HG02852 (cell line): ENCODE measurements at regions not wholly inside any gene's neighbourhood (a gene's known extent, or its start where the extent isn't known, plus 50 kb on each side); places are given as distances from the start of the nearest gene placed in this dataset.

Source experiments
- ATAC-seq: cut with Tn5 transposase; IDR thresholded peaks from one replicate; pipeline ENCODE4 v1.9.1; 2021; ENCODE audit warnings: mild to moderate bottlenecking, moderate library complexity; ENCODE audit not compliant: unreplicated experiment

DNA sequence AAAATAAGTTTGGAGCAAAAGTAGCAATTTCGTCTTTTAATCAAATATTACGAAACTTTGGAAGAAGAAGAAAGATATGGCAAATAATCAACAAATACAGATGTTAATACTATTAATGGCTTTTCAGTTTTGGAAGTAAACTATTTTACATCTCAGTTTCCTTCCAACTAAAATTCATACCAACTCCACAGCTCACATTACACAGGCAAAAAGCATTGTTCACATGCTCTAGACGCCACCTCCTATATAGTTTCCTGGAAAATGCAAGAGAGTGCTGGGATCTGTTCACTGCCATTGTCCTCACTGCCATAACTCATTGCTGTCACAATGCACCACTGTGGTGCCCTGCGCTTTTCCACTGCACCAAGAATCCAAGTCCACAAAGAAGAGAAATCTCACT, 149.0 kb upstream of the FTMT start:
- ATAC-seq: no peak

DNA sequence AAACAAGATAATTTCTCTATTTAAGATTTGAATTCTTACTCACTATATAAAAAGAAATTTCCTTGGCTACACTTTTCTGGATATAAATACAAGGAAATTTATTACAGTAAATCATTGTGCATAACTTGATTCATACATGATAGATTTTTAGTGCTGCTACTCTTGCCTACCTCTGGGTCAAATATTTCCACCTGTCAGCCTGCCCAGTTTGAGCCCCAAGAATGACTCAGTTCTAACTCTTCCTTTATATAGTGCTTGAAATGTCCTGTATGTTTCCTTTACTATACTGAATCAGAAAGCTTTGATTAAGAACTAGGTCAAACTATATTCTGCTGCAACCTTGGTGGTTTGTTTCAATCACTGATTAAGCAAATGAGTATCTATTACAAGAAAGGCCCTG, 147.4 kb upstream of the FTMT start:
- ATAC-seq: no peak

DNA sequence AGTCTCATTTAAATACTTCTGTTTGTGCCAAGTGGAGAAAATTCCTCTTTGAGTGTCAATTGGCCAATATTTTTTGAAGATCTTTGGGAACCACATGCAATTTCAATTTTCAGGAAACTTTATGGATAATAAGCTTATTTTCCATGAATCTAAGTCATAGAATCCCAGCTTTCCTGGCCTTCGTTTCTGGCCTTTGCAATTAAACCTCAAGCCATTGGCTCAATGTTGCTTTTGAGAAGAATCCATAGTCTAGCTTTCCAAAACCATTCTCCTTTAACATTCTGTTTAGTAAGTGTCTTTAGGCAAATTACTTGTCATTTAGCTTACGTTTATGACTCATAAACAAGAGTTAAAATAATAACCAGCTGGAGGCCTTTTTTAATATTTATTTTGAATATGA, 145.0 kb upstream of the FTMT start:
- ATAC-seq: no peak

DNA sequence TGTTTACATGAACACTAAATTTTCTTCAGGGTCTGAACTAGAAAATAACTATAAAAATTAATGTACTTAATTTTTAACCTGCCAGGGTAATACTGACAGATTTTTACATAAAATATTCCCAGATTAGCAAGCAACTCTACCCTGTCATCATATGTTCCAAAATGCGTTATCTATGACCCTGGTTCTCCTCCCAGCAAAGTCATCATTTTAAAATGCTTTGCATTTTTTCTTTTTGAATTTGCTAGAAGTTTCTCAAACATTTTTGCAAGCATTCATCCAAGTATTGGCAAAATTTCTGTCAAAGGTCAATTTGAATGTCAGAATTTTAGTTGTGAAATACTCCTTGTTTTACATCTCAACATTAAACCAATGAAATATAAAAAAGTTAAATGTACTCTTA, 144.5 kb upstream of the FTMT start:
- ATAC-seq: no peak

DNA sequence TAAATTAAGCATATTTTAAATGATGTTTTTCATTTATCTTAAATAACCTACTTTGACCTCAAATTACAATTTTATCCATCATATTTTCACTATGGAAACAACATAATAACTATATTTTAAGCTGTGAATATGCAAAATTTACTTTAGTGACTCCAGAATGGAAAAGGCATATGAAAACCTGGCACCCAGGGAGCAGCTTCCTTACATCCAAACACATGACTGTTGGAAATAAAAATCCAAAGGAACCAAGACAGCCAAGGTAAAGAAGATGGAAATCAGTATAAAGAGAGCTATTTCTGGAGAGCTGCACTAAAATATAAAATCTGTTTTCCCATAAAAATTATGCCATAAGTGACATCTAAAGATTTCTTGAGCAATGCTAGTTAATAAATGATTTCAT, 140.3 kb upstream of the FTMT start:
- no peak for ATAC-seq

DNA sequence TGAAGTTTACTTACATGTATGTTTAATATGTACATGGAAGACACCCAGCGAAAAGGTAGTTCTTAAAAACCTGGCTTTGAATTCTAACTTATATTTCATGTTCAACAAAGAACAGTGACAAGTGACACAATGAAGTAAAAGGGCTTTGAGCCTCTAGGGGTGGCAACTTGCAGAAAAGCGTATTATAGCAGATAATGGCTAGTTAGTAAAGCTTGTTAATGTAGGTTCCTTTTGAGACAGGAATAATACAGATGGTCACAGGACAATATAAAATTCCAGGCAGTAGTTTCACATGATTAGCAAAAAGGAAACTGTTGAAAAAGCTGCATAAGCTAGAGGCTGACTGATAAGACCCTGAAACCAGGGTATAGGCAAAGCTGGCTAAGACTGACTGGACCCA, 132.4 kb upstream of the FTMT start:
- no peak for ATAC-seq

DNA sequence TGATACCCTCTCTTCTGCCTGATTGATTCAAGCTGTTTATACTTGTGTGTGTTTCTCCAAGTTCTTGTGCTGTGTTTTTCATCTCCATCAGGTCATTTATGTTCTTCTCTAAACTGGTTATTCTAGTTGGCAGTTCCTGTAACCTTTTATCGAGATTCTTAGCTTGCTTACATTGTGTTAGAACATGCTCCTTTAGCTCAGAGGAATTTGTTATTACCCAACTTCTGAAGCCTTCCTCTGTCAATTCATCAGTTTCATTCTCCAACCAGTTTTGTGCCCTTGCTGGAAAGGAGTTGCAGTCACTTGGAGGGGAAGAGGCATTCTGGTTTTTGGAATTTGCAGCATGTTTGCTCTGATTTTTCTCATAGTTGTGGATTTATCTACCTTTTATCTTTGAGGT, 126.2 kb upstream of the FTMT start:
- no peak for ATAC-seq

- no peak for ATAC-seq
Measured at GRCh38 chr5:121726991-121727390, 124.7 kb upstream of the FTMT start.

GRCh38 chr5:121731377-121731776, 120.3 kb upstream of the FTMT start:
- ATAC-seq: no peak

- no peak for ATAC-seq
Measured at GRCh38 chr5:121735618-121736017, 116.1 kb upstream of the FTMT start.

- ATAC-seq: no peak
Measured at GRCh38 chr5:121737120-121737519, 114.6 kb upstream of the FTMT start.

GRCh38 chr5:121741156-121741555, 110.5 kb upstream of the FTMT start:
- peak; percentile 64 for ATAC-seq

DNA sequence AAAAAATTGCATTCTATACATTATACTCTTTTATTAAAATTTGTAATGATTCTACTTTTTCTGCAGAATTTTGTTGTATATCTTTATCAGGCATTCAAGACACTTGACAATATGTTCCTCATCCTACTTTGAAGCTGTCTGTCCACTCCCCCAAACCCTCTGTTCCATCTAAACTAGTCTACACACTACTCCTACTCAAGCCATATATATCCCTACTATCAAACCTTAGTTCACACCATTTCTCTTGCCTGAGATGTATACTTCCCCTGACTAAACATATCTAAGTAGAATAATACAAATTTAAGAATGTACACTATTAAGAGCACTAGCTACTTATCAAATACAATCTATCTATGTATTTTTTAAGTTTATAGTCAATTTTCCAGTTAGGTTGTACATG, 107.1 kb upstream of the FTMT start:
- no peak for ATAC-seq

- no peak for ATAC-seq
Measured at GRCh38 chr5:121745407-121745806, 106.3 kb upstream of the FTMT start.

DNA sequence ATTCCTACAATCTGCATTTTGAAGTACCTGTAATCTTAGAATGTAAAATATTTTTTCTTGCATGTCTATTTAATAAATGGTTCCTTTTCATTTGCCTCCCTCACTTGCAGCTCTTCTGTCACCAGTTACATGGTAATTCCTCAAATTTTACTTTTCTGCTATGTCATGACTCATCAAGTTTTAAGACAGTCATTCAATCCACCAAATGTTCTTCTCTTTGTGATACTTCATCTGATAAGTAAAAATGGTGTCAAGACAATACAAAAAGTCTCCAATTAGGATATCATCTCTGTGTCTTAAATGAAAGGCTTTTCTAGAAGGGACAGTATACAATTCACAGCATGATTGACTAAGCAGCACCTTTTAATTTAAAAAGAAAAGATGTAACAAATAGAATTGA, 104.9 kb upstream of the FTMT start:
- no peak for ATAC-seq

DNA sequence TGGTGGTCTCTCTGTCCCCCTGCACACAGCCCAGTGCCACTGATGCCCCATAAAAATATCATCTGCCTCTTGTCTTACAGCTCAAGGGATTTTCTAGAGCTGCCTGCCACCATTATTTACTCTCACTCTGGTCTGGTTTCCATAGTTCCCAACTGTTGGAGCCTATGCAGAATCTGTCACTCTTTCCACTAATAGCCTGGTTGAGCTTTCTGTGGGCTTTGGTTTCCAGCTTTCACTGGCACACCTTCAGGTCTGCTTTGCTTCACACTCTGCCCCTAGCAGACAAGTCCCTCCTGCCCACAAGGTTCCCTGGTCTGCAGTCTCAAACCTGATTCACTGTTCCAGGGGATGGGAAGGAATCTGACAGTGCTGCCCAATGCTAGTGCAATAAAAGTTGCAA, 103.0 kb upstream of the FTMT start:
- ATAC-seq: no peak

- ATAC-seq: no peak
Measured at GRCh38 chr5:121752149-121752548, 99.5 kb upstream of the FTMT start.

GRCh38 chr5:121755266-121755665, 96.4 kb upstream of the FTMT start:
- ATAC-seq: no peak

GRCh38 chr5:121757753-121758152, 93.9 kb upstream of the FTMT start:
- no peak for ATAC-seq

- no peak for ATAC-seq
Measured at GRCh38 chr5:121758615-121759014, 93.1 kb upstream of the FTMT start.

DNA sequence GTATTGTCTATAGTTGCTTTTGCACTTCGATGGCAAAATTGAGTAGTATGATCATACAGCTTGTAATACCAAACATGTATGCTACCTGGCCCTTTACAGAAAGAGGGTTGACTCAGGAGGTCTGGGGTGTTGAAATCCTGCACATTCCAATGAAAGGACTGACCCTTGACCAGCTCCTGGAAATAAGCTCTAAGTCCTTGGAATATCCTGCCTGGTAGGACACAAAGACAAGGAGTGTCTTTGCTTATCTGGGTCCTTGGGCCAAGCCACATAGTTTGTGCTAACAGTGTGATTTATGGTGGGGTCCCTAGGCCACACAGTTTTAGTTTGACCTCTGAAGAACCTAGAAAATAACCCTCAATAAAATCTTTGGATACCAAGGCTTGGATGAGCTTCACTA, 89.3 kb upstream of the FTMT start:
- ATAC-seq: no peak

DNA sequence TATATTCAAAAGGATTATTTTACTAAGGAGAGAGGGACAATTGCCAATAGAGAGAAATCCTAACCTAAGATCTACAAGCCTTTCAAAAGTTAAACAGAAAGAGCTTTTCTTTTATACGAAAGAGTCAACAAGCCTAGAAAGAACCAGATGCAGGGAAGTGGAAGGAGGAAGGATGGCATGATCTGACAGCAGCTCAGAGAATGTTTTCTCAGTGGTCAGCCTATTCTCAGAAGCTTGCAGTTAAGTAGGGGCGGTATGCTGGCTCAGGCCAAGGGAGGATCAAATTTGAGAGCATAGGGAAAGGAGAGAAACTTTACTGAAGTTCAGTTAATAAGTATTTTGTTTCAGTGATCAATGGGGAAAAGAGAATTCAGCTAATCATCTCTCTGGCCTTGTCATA, 88.0 kb upstream of the FTMT start:
- ATAC-seq: no peak

DNA sequence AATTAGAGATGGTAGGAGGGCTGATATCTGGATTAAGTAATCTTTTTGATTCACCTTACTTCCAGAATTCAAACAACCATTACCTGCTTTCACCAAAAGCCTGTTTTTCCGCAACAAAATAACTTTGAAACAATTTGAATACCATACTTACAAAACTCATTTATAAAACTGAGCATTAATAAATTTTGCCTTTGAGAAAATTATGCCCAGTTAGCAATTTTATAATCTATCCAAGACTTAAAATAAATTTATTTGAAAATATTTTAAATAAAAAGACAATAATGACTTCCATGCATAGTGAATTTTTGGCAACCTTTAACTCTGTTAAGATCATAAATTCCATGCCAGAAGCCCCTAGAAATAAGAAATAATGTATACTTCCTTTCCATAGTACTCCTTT, 71.3 kb upstream of the FTMT start:
- no peak for ATAC-seq

DNA sequence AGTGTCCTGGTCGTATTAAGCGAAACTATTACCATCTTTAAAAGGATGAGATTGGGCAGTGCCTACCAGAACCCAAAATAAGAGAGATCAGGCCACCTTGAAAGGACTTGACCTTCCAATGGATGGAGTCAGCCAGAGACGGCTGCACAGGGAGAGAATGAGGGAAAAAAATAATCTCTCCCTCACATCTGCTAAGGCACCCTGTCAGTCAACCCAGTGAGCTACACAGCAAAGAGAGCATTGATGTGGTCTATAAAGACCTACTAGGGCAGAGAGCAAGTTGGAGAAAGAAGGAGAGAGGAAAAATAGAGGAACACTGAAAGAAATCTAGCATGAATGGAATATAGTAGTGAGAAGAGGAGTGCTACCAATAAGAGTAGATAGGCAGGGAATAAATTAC, 68.0 kb upstream of the FTMT start:
- ATAC-seq: no peak
